HG02870 (cell line): ENCODE measurements at regions not wholly inside any gene's neighbourhood (a gene's known extent, or its start where the extent isn't known, plus 50 kb on each side); places are given as distances from the start of the nearest gene placed in this dataset.

Source experiments
- ATAC-seq: cut with Tn5 transposase; IDR thresholded peaks from one replicate; pipeline ENCODE4 v1.9.1; 2021; ENCODE audit warnings: mild to moderate bottlenecking, moderate library complexity; ENCODE audit not compliant: unreplicated experiment

DNA sequence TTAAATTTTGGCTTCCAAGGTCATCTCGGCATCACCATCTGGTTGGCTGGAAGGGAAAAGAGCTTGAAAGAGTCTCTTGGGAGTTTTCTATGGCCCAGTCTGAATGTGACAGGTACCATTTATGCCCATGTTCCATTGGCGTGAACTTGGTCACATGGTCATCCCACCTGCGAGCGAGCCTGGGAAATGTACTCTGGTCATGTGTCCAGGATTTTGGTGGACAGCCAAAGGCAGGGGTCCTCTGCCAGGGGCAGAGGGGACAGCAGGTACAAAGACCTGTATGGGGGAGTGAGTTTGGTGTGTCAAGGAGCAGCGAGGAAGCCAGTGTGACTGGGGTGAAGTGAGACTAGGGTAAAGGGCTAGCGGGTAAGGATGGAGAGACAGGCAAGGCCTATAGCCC lies 112.6 kb downstream of the CDC5L start:
- no peak for ATAC-seq

DNA sequence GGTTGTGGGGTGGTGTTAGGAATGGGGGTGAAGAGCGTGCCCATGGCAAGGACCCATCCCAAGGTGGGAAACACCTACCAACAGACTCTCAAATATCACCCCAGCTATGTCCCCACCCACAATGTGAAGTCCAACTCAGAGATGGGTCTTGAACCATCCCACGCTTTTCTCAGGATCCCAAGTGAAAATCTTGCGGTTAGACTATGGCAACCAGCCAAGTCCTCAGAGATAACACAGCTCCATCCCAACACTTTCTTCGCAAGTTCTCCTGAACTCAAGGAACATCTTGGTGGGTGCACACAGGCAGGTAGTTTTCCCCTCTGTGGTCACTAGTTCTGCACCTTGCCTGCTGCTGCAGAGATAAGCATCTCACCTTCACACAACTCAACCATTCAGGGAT lies 116.0 kb downstream of the CDC5L start:
- ATAC-seq, result no peak

DNA sequence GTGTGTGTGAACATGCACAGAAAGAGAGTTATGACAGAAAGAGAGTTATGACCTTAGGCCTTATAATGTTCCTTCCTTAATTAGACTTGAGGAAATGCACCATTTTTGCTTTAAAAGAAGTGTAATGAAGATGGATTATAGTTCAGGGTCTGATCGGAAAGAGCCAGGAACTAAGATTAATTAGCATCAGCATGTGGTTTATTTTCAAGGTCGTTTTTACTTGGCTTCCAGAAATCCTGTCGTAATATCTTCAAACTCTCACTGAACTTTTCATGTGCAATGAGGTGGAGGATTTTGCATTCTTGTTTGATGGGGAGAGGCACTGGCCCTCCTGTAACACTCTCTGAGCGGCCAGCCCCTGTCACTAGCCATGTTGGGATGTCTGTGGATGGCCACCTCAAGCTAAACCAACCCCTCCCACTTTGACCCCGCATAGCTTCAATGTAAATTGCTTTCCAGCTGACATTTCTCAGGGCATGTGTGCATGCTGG lies 116.8 kb downstream of the CDC5L start:
- no peak for ATAC-seq

DNA sequence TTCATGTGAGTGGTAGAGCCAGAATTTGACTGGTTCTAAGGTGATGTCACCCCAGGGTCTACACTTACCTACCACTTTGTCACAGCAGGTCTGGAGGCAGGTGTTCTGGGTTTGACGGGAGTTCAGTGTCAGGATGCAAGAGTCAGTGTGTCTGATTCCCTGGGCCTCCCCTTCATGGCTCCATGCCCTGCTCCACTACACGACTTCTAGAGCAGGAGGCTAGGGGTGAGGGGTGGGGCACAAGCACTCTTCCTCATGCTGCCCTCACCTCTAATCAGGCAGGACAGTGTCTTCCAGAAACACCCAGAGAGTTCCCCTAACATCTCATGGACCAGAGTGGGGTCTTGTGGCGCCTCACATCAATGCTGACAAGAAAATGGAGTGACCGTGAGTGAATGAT lies 118.2 kb downstream of the CDC5L start:
- ATAC-seq, result no peak

DNA sequence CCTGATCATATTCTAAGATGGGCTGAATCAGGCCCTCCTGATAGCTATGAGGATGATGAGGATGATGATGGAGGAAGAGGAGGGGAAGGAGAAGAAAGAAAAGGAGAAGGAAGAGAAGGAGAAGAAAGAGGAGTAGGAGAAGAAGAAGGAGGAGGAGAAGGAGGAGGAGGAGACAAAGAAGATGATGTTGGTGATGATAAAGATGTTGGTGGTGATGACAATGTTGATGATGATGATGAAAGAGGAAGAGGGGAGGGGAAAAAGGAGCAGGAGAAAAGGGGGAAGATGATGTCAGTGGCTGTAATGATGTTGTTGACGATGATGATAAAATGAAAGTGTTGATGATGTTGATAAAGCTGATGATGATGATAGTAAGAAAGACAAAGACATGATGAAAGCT lies 119.5 kb downstream of the CDC5L start:
- ATAC-seq, result no peak

DNA sequence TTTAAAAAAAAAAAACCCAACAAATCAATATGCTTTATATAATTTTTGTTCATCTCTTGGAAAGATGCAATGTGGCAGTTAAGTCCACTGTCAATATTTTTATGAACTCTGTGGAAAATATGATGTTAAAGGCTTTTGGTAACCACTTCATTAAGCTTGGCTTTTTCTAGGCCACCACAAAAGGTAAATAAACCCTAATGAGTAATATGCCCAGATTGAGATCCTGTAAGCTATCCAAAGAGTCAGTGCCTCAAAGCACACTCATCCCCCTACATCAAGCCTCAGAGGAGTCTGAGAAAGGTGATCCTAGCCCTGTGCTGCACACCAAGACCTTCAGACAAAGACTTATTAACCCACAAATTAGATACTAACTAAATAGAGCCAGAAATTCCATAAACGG lies 121.1 kb downstream of the CDC5L start:
- no peak for ATAC-seq

DNA sequence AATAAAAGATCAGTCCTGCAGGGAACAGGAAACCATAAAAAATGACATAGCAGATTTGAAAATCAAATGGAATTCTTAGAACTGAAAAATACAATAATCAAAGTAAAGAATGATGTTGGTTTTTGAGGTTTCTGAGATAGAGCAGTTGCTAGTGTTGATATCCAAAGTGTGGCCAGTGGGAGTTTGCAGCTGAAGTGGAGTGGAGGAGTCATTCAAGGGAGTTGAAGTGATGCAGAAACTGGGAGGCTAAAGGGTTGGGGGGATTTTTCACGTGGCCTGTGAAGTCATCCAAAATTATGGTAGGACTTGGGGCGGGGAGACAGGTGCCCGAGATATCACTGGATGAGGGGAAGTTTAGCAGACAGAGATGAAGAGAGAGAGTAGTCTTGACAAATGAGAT lies 123.6 kb downstream of the CDC5L start:
- no peak for ATAC-seq

DNA sequence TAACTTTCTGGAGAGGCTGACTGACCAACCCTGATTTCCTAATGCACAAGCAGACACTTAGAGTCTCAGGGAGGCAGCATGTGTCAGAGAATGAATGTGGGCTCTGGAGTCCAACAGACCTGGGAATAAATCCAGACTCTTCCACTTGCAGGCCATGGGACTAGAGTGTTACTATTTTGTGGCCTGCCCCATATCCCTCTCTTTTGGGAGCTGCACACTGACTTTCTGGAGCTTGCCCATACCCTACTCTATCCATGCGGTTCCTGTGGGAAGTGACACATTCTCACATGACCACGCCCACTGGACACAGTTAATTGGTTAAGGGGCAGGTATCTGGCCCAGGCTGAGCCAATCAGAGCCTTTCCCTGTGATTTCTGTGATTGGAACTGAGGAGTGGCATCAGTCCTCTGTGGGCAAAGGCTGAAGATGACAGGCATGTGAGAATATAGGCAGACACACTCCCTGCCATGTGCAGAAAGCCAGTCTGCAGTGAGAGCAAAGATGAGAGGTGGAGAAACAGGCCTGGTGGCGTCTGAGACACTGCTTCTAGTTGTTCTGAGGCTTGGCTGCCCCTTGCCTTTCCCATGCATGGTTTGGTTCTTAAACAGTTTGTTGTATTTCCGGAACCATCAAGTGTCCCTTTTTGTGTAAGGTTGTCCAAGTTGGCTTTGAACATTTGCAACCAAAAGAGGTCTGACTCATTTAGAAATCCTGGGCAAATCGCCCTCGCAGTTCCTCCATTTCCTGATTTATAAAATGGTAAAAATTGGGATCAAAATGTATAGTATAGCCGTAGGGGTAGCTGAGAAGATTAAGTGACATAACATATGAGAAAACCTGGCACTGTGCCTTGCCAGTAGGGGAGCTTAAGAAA lies 125.6 kb downstream of the CDC5L start:
- no peak for ATAC-seq

DNA sequence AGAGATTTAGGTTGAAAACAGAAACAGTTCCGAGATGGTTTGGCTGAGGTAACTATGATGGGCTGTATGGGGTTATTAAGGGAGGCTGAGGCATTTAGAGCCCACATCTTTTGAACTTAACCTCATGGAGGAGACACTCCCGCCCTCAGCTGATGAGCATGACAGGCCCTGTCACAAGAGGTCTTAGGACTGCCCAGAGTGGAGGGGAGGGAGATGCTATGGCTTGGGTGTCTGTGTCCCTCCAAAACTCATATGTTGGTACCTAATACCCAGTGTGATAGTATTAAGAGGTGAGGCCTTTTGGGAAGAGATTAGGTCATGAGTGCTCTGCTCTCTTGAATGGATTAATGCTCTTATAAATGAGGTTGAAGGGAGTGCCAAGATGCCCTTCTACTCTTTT lies 126.6 kb downstream of the CDC5L start:
- no peak for ATAC-seq

DNA sequence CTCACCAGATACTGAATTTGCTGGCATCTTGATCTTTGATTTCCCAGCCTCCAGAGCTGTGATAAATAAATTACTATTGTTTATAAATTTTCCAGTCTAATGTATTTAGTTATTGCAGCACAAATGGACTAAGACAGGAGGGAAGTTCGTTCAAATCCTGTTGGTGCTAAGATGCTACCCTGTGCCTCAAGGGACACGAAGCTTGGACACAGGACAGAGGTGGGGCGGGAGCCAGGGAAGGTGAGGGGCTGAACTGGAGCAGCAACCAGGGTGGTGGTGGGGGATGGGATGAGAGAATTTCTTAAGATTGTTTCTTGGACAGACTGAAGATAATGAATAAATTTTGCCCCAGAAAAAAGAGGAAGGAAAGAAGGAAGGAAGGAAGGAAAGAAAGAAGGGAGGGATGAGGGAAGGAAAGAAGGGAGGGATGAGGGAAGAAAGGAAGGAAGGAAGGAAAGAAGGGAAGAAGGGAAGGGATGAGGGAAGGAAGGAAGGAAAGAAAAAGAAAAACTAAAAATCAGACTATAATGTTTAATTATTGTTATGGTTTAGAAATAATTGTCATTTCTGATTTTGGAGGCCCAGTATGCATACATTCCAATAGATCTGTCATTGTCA lies 127.2 kb downstream of the CDC5L start:
- no peak for ATAC-seq

DNA sequence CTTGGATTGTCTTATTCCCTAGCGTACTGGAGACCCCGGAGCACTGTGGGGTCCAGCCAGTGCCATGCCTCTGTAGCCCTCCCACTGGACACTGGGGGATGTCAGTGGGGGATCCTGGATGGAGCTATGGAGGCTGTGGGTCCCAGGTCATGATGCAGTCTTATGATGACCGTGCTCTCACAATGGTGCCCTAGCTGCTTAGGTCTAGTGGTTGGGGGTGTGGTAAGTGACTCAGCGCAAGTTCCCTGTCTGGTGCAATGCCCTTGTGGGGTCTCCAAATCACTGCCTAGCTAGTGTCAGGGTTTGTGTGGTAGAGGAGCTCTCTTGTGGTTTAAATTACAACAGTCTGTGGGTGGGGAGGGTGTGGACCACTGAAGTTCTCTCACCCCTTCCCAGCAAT lies 135.4 kb downstream of the CDC5L start:
- ATAC-seq, result no peak

DNA sequence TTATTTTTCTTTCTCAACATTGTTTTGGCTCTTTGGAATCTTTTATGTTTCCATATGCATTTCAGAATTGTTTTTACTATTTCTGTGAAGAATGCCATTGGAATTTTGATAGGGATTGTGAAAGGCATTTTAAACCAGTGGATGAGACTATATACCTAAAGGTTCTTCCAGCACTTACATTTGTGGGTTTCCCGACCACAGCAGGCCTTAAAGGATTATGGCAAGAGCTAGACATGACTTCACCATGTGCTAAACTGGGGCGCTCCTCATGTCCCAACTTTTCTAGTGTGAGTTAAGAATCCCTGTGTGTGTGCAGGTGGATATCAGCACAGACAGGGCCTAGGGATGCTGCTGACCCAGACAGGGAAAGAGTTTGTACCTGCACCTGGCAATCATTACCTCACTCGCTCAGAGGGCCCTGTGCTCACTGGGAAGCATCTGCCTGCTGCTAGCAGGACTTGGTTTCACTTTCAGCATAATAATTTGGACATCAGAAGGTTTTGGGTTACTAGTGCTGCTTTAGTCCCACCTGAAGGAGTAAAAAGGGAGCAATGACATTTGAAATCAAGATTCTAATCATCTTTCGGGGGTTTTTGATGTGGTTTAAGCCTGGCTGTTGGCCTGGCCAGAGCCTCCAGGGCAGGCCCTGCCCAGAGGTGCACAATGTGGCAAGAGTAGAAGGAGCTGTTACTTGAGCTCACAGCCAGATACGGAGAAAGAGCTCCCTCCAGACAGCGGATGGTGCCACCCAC lies 137.1 kb downstream of the CDC5L start:
- ATAC-seq, result no peak

DNA sequence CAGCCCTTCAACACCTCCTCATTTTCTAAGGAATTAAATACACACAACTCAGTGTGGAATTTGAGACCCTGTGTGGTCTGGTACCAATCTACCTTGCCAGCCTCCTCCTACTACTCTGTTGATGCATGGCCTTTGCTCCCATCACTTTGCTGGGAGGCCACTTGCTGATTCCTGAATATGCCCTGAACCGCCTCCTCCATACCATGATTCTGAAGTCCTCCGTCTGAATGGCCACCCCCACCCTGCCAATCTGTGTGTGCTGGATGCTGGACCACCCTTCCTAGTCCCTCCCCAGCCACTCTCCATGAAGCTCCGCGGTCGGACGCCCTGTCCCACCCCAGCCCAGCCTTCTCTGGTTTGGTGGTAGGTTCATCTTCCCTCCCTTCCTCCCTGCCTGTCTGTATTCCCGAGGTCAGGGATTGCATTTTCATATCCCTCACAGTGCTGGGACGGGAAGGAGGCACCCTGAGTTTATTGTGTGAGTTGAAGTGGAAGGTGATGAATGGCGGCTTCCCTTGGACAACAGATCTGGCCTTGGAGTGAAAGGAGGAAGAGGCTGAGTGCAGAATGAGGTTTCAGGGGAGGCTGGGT lies 138.3 kb downstream of the CDC5L start:
- ATAC-seq, result no peak

DNA sequence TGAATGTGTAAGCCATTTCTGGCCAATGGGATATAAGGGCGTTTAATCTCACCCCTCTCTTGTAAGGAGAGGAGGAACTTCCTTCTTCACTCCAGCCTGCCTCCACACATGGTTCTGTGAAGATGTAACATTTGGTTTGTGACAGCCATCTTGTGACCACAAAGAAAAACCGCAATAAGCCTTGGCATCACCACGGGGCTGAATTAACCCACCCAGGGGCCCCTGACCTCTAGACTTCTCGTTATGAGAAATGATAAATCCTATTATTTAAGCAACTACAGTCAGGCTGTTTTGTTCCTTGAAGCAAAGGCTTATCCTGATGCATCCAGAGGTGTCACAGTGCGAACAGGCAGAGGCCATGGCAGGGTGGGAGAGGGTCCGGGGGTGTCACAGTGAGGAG lies 139.7 kb downstream of the CDC5L start:
- ATAC-seq, result no peak

DNA sequence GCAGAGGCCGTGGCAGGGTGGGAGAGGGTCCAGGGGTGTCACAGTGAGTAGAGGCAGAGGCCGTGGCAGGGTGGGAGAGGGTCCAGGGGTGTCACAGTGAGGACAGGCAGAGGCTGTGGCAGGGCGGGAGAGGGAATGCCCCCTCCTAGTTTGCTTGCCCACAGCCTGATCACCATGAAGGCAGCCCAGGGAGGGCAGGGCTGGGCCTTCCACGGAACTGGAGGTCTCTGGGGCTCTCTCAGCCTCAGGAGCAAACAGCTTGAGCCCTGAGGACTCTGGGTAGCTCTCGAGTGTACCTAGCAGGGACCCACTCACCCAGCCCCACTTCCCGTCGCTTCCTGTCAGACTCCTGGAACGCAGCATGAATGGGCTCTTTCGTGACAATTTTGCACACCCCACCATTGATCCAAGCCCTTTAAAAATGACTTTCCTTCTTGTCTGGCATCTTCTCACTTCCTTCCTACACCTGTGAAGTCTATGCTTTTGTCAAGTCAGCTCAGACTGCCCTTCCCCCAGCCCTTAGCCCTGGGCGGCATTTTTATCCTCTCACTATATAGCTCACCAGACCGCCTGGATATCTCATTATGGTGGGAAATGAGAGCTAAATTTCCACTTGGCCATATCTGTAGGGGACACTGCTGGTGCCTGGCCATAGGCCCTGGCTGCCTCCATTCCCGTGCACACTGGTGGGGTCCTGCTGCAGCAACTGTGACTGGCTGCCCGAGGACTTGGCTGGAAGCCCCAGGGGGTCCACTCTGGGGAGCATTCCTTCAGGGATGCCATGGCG lies 140.3 kb downstream of the CDC5L start:
- no peak for ATAC-seq

DNA sequence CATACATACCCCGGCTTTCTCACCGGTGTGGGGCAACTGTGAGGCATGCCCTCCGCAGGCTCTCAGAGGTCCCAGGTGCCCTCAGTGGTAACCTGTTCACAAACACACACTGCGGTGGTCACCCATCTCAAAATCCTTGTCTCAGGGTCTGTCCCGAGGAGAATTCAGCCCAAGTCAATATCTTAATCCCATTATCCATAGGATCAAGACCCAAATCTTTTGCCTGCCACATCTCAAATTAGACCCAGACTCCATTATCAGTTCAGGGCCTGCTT lies 140.8 kb downstream of the CDC5L start:
- no peak for ATAC-seq

DNA sequence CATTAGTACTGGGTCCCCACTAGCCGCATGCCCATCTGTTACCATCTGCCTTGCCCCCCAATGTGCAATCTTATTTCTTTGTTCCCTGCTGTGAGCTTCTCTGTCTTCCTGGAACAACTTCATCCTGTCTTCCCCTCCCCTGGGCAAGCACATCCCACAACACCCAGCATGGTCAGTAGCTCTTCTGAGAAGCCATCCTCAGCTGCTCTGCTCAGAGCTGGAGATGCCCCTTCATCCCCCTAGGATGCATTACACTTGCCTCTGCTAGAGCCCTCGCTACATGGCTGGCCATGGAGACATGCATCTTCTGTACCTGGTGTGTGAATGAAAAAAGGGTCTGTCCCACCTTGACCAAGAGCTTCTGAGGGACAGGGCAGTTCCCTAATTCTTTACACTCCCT lies 141.2 kb downstream of the CDC5L start:
- ATAC-seq, result no peak

DNA sequence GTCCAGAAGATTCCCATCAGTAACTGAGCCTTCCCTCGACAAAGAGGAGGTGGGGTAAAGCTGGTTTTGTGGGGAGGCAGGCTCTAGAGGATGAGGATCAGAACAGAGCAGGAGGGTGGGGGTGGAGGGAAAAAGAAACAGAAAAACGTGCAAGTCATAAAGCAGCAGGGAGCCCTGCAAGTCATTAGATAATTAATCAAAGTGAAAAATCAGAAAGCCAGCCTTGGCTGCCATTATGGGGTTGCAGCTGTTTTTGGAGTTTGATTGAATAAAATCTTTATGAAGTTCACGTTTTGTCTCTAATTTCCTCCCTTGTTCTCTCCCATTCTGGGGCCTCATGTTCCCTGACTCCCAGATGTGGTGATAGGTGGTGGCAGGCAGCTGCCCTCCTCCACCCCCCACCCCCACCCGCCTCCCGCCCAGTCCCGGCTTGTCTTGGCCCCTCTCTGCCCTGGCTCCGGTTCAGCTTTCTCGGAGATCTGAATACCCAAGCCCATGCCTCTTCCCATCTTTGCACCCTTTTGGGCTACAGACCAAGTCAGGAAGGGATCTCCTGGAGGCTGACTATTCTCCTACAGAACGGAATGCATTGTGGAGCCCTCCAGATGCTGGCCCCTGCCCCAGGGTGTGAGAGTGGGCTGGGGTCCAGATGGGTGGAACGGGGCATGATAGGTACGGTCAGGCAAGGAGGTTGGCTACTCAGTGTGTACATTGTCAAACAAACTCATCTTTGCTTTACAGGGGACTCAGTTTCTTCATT lies 141.8 kb downstream of the CDC5L start:
- no peak for ATAC-seq

DNA sequence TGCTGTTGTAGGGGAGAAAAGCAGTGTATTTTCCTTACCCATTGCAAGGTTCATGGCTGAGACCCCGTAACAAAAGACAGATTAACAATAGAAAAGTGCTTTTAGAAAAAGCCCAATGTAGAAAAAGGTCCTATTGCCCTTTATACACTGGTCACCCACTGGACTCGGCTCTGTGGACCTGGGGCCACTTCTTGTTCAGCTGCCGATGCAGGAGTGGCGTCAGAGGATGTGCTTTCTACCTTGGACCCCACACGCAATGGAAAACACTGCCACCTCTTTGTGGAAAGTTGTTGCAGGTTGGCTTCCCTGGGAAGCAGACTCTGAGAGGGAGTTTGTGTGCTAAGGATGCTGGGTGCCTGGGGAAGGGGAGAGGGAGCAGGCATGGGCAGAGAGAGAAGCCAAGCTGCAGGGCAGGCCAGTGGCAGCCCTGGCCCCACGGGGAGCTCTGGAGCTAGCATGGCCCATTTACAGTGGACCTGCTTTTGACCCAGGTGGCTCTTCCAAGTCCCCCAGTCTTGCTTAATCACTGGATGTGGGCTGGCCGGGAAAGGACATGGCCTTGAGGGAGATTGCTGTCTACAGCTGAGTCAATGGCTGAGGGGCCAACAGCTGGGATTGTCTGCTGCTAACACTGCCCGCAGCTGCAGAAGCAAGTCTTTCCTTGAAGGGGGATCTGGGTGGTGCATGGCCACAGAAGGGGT lies 142.9 kb downstream of the CDC5L start:
- ATAC-seq, result no peak

DNA sequence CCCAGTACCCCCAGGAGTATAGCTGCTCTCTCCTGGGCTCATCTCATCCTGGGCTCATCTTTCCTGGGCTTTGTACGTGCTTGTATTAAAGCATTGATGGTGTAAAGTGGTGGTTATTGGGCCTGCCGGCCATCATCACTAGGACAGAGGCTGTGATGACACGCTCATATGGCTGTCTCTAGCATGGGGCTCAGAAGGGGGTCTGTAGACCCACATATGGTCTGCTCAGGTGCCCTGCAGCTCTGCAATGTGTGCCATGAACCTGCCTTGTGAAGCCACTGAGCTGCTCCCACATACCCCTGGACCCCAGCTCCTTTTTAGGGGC lies 143.4 kb downstream of the CDC5L start:
- ATAC-seq, result no peak
